Mesendoderm (in vitro differentiated cells): ENCODE measurements at regions not wholly inside any gene's neighbourhood (a gene's known extent, or its start where the extent isn't known, plus 50 kb on each side); places are given as distances from the start of the nearest gene placed in this dataset.

Experiments used
- DNase-seq: peaks from one replicate; pipeline ENCODE4 v3.0.0; 2013
- H2AK5ac ChIP-seq: 2 replicates; pipeline ENCODE4 v1.6.1; 2013; ENCODE audit warnings: low read length, inconsistent platforms
- H2BK120ac ChIP-seq: 2 replicates; pipeline ENCODE4 v1.6.1; 2013; ENCODE audit warnings: low read depth, mild to moderate bottlenecking, low read length, moderate library complexity, mixed read lengths
- H2BK15ac ChIP-seq: replicated peaks from 2 replicates; pipeline ENCODE4 v1.6.1; 2013; ENCODE audit warnings: low read depth, mild to moderate bottlenecking, moderate library complexity
- H2BK5ac ChIP-seq: 2 replicates; pipeline ENCODE4 v1.6.1; 2013; ENCODE audit warnings: low read length, inconsistent platforms
- H3K18ac ChIP-seq: 2 replicates; pipeline ENCODE4 v1.6.1; 2013; ENCODE audit warnings: mild to moderate bottlenecking, low read length, mixed read lengths
- H3K23ac ChIP-seq: one replicate; pipeline ENCODE4 v1.6.1; 2013; ENCODE audit warnings: low read length
- H3K27ac ChIP-seq: 2 replicates; pipeline ENCODE4 v1.5.1; 2013; ENCODE audit warnings: low read depth, mild to moderate bottlenecking, inconsistent platforms, low read length, moderate library complexity
- H3K27me3 ChIP-seq: 2 replicates; pipeline ENCODE4 v1.6.1; 2013; ENCODE audit warnings: low read length, control low read depth, mild to moderate bottlenecking, inconsistent platforms; ENCODE audit not compliant: insufficient read depth, poor library complexity
- H3K36me3 ChIP-seq: 2 replicates; pipeline ENCODE4 v1.6.1; 2013; ENCODE audit warnings: low read length, inconsistent platforms; ENCODE audit not compliant: control insufficient read depth, insufficient read depth
- H3K4ac ChIP-seq: one replicate; pipeline ENCODE4 v1.6.1; 2013; ENCODE audit warnings: low read depth, mild to moderate bottlenecking, low read length, moderate library complexity
- H3K4me1 ChIP-seq: 2 replicates; pipeline ENCODE4 v1.6.1; 2013; ENCODE audit warnings: low read depth, low read length, inconsistent platforms; ENCODE audit not compliant: control insufficient read depth
- H3K4me2 ChIP-seq: 2 replicates; pipeline ENCODE4 v1.6.1; 2013; ENCODE audit warnings: low read length
- H3K4me3 ChIP-seq: 2 replicates; pipeline ENCODE4 v1.5.1; 2013; ENCODE audit warnings: mild to moderate bottlenecking, low read length
- H3K56ac ChIP-seq: one replicate; pipeline ENCODE4 v1.6.1; 2013; ENCODE audit warnings: low read length
- H3K79me1 ChIP-seq: 2 replicates; pipeline ENCODE4 v1.6.1; 2013; ENCODE audit warnings: low read length, inconsistent platforms
- H3K79me2 ChIP-seq: 2 replicates; pipeline ENCODE4 v1.6.1; 2013; ENCODE audit warnings: mild to moderate bottlenecking, low read length; ENCODE audit not compliant: control insufficient read depth, insufficient read depth
- H3K9ac ChIP-seq: 2 replicates; pipeline ENCODE4 v1.6.1; 2013; ENCODE audit warnings: low read length, inconsistent platforms
- H4K5ac ChIP-seq: one replicate; pipeline ENCODE4 v1.6.1; 2013; ENCODE audit warnings: low read length
- H4K8ac ChIP-seq: one replicate; pipeline ENCODE4 v1.6.1; 2013; ENCODE audit warnings: low read depth, mild to moderate bottlenecking, control low read depth, low read length, moderate library complexity
- WGBS: extraction: QIAGEN DNeasy Blood & Tissue Kit; methylation state at CpG from one replicate; pipeline ENCODE4 v1.1.7; 2013; ENCODE audit warnings: low lambda C conversion rate, missing lambda C conversion rate; ENCODE audit not compliant: insufficient coverage; ENCODE audit errors: extremely low coverage; 5-methylcytosine and 5-hydroxymethylcytosine counted together

GRCh38 chr7:71077743-71078476 lies 54.0 kb upstream of the GALNT17 start:
- Histone ChIP-seq H3K9ac (no peak overlapping the region), H3K23ac (no peak overlapping the region), H3K27me3 (no peaks in the 10 kb centered on the region), H2BK15ac (no peak overlapping the region), H3K4me2 (no peak overlapping the region), H3K56ac (no peak overlapping the region), H2BK120ac (no peak overlapping the region), H2AK5ac (no peak overlapping the region), H3K36me3 (no peaks in the 10 kb centered on the region), H4K8ac (no peak overlapping the region), H3K79me2 (no peaks in the 10 kb centered on the region), H4K5ac (no peak overlapping the region), H3K18ac (no peak overlapping the region), H3K4me1 (no peaks in the 10 kb centered on the region), H3K4ac (no peak overlapping the region), H3K79me1 (no peaks in the 10 kb centered on the region), H3K4me3 (no peak overlapping the region), H2BK5ac (no peak overlapping the region), H3K27ac (no peak overlapping the region)
- no CpG with 5 or more reads among the region's 37 CpGs for WGBS
- DNase-seq: no peak
